Mucosa of descending colon (tissue), 3 donors: ENCODE measurements at regions not wholly inside any gene's neighbourhood (a gene's known extent, or its start where the extent isn't known, plus 50 kb on each side); places are given as distances from the start of the nearest gene placed in this dataset.

Experiments used
- ATAC-seq: fragments of 200-7000 bp; cut with Tn5 transposase; one replicate; pipeline ENCODE4 v1.9.1; 2020; ENCODE audit warnings: mild to moderate bottlenecking, moderate library complexity
- DNase-seq, 3 donors: peaks; one replicate each; pipeline ENCODE4 v3.0.0-alpha.2; 2020
- H3K36me3 ChIP-seq: fragments of 200-600 bp; one replicate; pipeline ENCODE4 v1.8.0; 2021; ENCODE audit warnings: low read depth, mild to moderate bottlenecking
- H3K4me1 ChIP-seq: fragments of 200-600 bp; one replicate; pipeline ENCODE4 v1.8.0; 2021; ENCODE audit warnings: low read depth, mild to moderate bottlenecking
- H3K4me3 ChIP-seq: fragments of 200-600 bp; one replicate; pipeline ENCODE4 v1.8.0; 2021; ENCODE audit warnings: mild to moderate bottlenecking
- H3K9me3 ChIP-seq: fragments of 200-600 bp; one replicate; pipeline ENCODE4 v1.8.0; 2021; ENCODE audit warnings: mild to moderate bottlenecking
- CTCF ChIP-seq: fragments of 200-600 bp; IDR thresholded peaks from one replicate; pipeline ENCODE4 v1.8.0; 2022; ENCODE audit warnings: antibody characterized with exemption, mild to moderate bottlenecking
- intact Hi-C, 2 donors: fragments of 100-400 bp; cut with DNase I in 1 of 2; cut with micrococcal nuclease in 1 of 2; formaldehyde crosslinking; loops; one replicate each; pipeline versions ENCODE4 v1.11.0 to v1.11.1; 2022; cut with DNase I, micrococcal nuclease
- donor health status: DM: no; HTN: no; CAD: no; lungs with moderate emphysema.
- donor health status: DM: no; HTN: no; CAD: no.
- donor health status: DM: no; HTN: yes; CAD: no.

DNA sequence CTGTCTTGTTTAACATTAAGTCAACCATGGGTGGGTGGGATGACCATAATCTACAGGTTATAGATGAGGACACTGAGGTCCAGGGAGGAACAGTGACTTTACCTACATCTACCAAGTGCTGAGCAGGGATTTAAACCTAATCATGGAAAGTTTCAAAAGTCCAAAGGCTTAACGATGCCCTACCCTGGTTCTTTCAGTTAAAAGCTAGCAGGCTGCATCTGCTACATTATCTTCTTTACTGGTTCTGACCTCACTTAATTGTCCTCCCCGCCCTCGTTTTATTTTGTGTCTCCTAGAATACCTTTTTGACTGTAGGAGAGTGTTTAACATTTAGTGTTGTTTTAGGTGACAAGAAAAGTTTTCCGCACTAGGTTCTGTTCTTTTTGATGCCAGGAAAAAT, 735.2 kb downstream of the TLR4 start:
- ATAC-seq (peak; percentile 89), DNase-seq (peak in 1 of 3 donors; percentile 55)
- TF ChIP-seq CTCF: no peak
- peaks cover 8% of the 10 kb centered on the region for H3K4me1 ChIP-seq
- no peaks in the 10 kb centered on the region for H3K36me3 ChIP-seq
- no peak overlapping the region for H3K4me3 ChIP-seq
- intact Hi-C loops: no loop called here
- no peaks in the 10 kb centered on the region for H3K9me3 ChIP-seq

- ATAC-seq: no peak
Measured at GRCh38 chr9:118444403-118444802, 740.2 kb downstream of the TLR4 start.

GRCh38 chr9:118446943-118447639, 742.9 kb downstream of the TLR4 start:
- no peak for ATAC-seq
- no peak for DNase-seq
- no peaks in the 10 kb centered on the region for H3K9me3 ChIP-seq
- no peak for TF ChIP-seq CTCF
- H3K36me3 ChIP-seq: no peaks in the 10 kb centered on the region
- no peak overlapping the region for H3K4me3 ChIP-seq
- intact Hi-C loops: no loop called here
- no peaks in the 10 kb centered on the region for H3K4me1 ChIP-seq

More at GRCh38 chr9:118444403-118444802, 740.2 kb downstream of the TLR4 start:
- Histone ChIP-seq H3K36me3 (no peaks in the 10 kb centered on the region), H3K9me3 (no peaks in the 10 kb centered on the region), H3K4me3 (no peak overlapping the region), H3K4me1 (no peaks in the 10 kb centered on the region)
- no peak for DNase-seq
- intact Hi-C loops: no loop called here
- no peak for TF ChIP-seq CTCF

DNA sequence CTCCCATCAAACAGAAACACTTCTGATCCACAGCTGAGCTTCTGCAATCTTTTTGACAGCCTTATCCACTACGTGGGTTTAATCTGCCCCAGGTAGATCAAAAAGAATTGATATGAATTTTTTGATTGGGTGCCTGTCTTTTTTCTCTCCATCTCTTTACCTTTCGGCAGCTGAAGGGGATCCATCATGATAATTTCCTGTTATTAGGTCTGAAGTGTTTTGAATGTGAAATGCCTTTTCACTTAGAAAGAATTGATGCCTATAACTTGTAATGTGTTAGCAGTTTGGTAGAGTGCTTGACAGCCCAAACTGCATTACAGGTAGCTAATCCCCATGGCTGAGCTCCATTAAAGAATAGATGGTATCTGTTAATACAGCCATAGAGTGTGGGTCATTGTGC, 745.4 kb downstream of the TLR4 start:
- TF ChIP-seq CTCF: no peak
- Histone ChIP-seq H3K9me3 (no peaks in the 10 kb centered on the region), H3K4me1 (no peaks in the 10 kb centered on the region), H3K36me3 (no peaks in the 10 kb centered on the region), H3K4me3 (no peak overlapping the region)
- intact Hi-C loops: no loop called here
- DNase-seq (no peak), ATAC-seq (no peak)

DNA sequence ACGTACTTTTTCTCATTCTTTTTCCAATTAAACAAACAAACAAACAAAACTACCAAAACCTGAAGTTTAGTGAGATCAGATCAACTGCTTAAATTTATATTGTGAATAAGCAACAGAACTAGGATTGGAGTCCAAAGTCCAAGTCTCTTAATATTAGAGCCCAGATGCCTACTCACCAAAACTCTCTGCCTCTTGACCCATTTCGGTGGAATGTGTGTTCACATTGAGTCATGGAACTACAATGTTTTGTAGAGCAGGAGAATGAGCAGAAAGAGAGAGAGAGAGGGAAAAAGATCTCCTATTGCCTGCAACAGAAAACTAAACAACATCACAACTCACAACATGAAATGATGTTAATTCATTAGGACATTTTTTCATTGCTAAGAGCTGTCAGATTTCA, 751.1 kb downstream of the TLR4 start:
- TF ChIP-seq CTCF: no peak
- no peak overlapping the region for H3K4me3 ChIP-seq
- intact Hi-C loops: no loop called here
- H3K9me3 ChIP-seq: no peaks in the 10 kb centered on the region
- H3K36me3 ChIP-seq: no peaks in the 10 kb centered on the region
- no peak for DNase-seq
- H3K4me1 ChIP-seq: no peaks in the 10 kb centered on the region
- no peak for ATAC-seq

DNA sequence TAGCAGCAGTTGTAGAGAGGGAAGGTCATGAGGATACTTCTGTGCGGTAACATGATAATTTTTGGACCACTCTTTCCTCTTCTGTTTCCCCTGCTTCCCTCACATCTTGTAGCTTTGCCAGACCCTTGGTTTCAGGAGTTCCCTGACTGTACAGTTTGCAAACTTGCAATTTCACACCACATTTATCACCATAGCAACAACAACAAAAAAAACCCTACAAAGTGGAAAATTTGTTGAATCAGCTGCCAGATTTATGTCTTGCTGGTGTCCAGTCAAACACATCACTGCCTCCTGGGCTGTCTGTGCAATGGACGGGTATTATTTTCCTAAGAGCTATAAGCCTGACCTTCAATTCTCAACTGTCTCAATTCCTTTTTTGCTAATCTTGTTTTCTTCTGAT, 751.6 kb downstream of the TLR4 start:
- no peak for TF ChIP-seq CTCF
- intact Hi-C loops: no loop called here
- no peak for DNase-seq
- H3K9me3 ChIP-seq: no peaks in the 10 kb centered on the region
- no peaks in the 10 kb centered on the region for H3K4me1 ChIP-seq
- no peak overlapping the region for H3K4me3 ChIP-seq
- H3K36me3 ChIP-seq: no peaks in the 10 kb centered on the region
- ATAC-seq: no peak
